ENCODE measurements at regions not wholly inside any gene's neighbourhood (a gene's known extent, or its start where the extent isn't known, plus 50 kb on each side); places are given as distances from the start of the nearest gene placed in this dataset.

DNA sequence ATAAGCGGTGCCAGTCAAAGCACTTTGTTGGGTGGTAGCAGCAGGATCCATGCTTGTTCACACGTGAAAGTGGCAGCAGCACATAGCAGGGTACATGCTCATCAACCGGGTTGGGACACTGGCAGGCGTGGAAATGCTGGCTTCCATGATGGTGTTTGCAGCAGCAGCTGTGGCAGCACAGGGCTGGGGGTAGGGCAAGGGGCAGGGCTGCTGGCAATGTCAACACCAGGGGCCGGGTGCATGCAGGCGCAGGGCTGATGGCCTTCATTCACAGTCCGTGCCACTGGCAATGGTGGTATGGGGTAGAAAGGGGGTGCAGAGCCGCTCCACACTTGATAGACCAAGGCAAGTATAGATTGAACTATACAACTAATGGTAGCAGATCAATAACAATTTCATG is 374.7 kb upstream of the FAM241A start:
- TF ChIP-seq, protein P1, sequence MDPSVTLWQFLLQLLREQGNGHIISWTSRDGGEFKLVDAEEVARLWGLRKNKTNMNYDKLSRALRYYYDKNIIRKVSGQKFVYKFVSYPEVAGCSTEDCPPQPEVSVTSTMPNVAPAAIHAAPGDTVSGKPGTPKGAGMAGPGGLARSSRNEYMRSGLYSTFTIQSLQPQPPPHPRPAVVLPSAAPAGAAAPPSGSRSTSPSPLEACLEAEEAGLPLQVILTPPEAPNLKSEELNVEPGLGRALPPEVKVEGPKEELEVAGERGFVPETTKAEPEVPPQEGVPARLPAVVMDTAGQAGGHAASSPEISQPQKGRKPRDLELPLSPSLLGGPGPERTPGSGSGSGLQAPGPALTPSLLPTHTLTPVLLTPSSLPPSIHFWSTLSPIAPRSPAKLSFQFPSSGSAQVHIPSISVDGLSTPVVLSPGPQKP (IDR thresholded peaks at IDR 0.05; ENCODE audit: low read depth, low read length), result no peak
- no peak for TF ChIP-seq MAZ (IDR thresholded peaks at IDR 0.05; ENCODE audit: borderline replicate concordance, low read depth, low read length)
- no peak for TF ChIP-seq EP300 (IDR thresholded peaks at IDR 0.05)
- no peak for TF ChIP-seq RNF2 (IDR thresholded peaks at IDR 0.05; ENCODE audit: borderline replicate concordance, low read depth)
- TF ChIP-seq MAFK (IDR thresholded peaks at IDR 0.05; ENCODE audit: partially characterized antibody), result no peak
- TF ChIP-seq, protein P2, sequence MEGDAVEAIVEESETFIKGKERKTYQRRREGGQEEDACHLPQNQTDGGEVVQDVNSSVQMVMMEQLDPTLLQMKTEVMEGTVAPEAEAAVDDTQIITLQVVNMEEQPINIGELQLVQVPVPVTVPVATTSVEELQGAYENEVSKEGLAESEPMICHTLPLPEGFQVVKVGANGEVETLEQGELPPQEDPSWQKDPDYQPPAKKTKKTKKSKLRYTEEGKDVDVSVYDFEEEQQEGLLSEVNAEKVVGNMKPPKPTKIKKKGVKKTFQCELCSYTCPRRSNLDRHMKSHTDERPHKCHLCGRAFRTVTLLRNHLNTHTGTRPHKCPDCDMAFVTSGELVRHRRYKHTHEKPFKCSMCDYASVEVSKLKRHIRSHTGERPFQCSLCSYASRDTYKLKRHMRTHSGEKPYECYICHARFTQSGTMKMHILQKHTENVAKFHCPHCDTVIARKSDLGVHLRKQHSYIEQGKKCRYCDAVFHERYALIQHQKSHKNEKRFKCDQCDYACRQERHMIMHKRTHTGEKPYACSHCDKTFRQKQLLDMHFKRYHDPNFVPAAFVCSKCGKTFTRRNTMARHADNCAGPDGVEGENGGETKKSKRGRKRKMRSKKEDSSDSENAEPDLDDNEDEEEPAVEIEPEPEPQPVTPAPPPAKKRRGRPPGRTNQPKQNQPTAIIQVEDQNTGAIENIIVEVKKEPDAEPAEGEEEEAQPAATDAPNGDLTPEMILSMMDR (IDR thresholded peaks at IDR 0.05), result no peak
- TF ChIP-seq, protein P3, sequence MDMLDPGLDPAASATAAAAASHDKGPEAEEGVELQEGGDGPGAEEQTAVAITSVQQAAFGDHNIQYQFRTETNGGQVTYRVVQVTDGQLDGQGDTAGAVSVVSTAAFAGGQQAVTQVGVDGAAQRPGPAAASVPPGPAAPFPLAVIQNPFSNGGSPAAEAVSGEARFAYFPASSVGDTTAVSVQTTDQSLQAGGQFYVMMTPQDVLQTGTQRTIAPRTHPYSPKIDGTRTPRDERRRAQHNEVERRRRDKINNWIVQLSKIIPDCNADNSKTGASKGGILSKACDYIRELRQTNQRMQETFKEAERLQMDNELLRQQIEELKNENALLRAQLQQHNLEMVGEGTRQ (IDR thresholded peaks at IDR 0.05), result no peak
- TF ChIP-seq MYC (IDR thresholded peaks at IDR 0.05; ENCODE audit: borderline replicate concordance, low read length), result no peak
- no peak for TF ChIP-seq SMC3 (IDR thresholded peaks at IDR 0.05)
